ENCODE measurements at regions not wholly inside any gene's neighbourhood (a gene's known extent, or its start where the extent isn't known, plus 50 kb on each side); places are given as distances from the start of the nearest gene placed in this dataset.
"Not testable (repeated sequence)": the region's sequence is repeated elsewhere in the genome, so short reads cannot be mapped to it uniquely, and the experiment has no call there.

DNA sequence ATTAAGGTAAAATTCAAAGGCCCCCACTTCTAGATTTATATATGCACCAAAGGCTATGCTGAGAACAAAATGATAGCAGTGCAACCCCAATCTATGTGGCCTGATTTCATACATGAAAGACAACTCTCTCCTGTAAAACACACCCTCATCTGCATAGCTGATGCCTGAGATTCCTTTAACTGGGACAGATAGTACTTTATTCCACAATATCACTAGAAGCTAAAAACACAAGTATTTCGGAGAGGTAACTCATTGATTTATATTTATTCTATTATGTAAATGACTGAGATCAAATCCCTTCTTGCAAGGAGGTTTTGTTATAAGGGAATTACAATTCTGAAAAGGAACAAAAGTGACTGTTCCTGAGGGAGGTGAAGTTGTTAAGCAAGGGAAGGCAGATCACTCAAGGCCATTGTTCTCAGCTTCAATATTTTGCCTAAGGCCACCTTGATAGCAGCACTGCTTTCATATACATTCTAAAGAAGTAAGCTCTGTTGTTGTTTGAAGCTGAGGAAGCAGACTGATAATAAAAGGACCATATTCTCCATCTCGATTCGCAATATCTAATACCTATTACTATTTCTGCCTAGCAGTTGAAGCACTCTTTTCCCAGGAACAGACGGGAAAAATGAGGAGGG is 471.0 kb upstream of the CDH7 start:
- DNase-seq = no peak

GRCh38 chr18:65278939-65279667 is 471.7 kb upstream of the CDH7 start:
- DNase-seq = no peak

DNA sequence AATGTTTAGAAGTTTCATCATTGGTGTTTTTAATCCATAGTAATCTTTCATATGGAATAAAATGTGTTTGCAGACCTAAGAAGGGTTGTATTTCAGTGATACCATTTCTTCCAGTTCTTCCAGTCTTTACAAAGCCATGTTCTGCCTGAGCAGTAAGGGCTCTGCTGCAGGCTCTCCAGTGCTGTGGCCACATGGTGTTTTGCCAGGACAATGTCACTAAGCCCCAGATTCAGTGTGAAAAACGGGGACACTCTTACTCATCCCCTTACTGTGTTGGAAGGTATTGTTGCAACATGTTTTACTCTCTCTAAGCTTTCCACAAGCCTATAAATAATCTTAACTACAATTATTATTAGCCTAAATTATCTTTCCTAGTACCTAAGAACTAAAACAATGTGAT is 481.4 kb upstream of the CDH7 start:
- DNase-seq = no peak

- DNase-seq = no peak
Observed at GRCh38 chr18:65265761-65266160, 485.1 kb upstream of the CDH7 start.

DNA sequence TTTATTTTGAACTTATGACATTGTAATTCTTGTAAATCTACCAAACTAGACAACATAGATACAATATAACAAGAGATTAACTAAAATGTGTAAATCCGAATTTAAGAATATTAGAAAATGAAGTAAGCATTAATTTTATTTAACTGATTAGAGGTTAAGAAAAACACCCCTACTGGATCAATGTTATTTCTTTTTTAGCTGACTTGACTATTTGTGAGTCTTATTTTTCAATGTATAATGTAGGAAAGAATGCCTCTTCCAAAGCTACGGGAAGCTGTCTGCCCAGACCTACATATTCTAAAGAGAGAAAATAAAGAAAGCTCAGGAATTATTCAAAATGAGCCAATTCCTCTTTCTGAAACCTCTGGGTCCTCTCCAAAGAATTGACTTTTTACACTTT is 490.8 kb upstream of the CDH7 start:
- no peak for DNase-seq

- DNase-seq = no peak
Observed at GRCh38 chr18:65259403-65259802, 491.4 kb upstream of the CDH7 start.

DNA sequence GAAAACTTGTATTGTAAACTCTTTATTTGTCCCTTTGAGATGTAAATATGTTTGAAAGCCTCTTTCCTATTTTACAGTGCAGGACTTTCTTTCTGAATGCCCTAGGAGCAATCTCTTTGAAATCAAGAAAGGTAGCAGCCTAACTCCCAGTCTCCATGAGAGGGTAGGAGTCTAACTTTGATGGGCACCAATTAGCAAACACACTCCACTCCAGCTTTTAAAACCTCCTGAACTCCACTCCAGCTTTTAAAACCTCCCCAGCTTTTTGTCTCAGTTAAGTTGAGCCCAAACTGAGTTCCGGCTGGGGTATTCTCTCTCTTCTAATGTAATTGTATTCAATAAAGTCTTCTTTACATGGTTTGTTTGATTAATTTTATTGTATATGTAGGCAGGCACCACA is 493.7 kb upstream of the CDH7 start:
- no peak for DNase-seq

- DNase-seq = no peak
Observed at GRCh38 chr18:65255417-65255816, 495.4 kb upstream of the CDH7 start.

DNA sequence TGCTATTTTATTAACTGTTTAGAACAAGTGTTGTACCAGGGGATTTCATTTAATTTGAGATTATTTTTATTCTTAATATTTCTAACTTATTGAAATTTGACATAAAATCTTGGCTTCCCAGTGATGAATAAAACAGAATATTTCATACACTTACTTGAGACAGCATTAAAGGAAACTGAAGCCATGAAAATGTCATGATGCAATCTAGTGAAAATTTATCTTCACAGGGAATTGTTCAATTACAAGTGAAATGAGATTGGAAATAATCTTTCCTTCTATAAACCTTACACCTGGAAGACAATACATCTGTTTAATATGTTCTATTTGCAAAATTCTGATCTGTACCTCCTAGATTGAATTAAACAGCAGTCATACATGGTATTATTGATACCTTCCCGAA is 511.0 kb upstream of the CDH7 start:
- no peak for DNase-seq

GRCh38 chr18:65235966-65236624 is 514.7 kb upstream of the CDH7 start:
- peak; percentile 84 for DNase-seq

- peak; percentile 1 for DNase-seq
Observed at GRCh38 chr18:65230311-65230710, 520.5 kb upstream of the CDH7 start.

- no peak for DNase-seq
Observed at GRCh38 chr18:65227970-65228369, 522.8 kb upstream of the CDH7 start.

DNA sequence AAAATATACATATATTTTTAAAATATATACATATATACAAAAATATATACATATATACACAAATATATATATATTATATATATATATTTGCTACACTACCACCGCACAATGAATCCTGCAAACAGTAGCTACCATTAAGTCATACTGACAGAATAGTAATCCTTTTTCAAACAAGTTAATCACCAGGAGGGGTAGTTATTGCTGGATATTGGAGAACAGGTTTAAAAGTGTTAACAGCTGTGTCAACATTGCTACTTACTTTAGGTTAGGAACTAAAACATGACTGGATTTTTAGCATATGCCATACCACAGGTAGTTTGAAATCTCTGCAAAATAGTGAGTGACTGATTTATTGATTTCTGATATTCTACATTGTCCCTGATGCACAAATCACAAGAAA is 529.1 kb upstream of the CDH7 start:
- DNase-seq = no peak

- no peak for DNase-seq
Observed at GRCh38 chr18:65221115-65221514, 529.7 kb upstream of the CDH7 start.

- no peak for DNase-seq
Observed at GRCh38 chr18:65215865-65216466, 534.8 kb upstream of the CDH7 start.

GRCh38 chr18:65214456-65214855 is 536.4 kb upstream of the CDH7 start:
- DNase-seq = no peak

GRCh38 chr18:65206551-65207260 is 544.1 kb upstream of the CDH7 start:
- DNase-seq = no peak

GRCh38 chr18:65202091-65202490 is 548.7 kb upstream of the CDH7 start:
- DNase-seq = no peak

- no peak for DNase-seq
Observed at GRCh38 chr18:65175681-65176080, 575.1 kb upstream of the CDH7 start.

DNA sequence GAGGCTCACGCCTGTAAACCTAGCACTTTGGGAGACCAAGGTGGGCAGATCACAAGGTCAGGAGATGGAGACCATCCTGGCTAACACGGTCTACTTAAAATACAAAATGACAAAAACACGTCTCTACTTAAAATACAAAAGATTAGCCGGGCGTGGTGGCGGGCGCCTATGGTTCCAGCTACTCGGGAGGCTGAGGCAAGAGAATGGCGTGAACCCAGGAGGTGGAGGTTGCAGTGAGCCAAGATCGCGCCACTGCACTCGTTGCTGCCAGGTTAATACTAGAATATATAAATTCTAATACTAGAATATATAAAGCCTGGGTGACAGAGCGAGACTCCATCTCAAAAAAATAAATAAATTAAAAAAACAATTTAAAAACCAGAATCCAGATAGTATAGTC is 588.7 kb upstream of the CDH7 start:
- DNase-seq = not testable (repeated sequence)

GRCh38 chr18:65146482-65147021 is 604.3 kb upstream of the CDH7 start:
- DNase-seq = no peak

- no peak for DNase-seq
Observed at GRCh38 chr18:65145312-65145711, 605.5 kb upstream of the CDH7 start.

- DNase-seq = no peak
Observed at GRCh38 chr18:65133610-65134009, 617.2 kb upstream of the CDH7 start.
